WTC11 (cell line): ENCODE measurements at regions not wholly inside any gene's neighbourhood (a gene's known extent, or its start where the extent isn't known, plus 50 kb on each side); places are given as distances from the start of the nearest gene placed in this dataset.

Experiments used
- ATAC-seq: fragments of 200-7000 bp; cut with Tn5 transposase; 2 replicates; pipeline ENCODE4 v1.10.0; 2021; ENCODE audit warnings: mild to moderate bottlenecking, moderate library complexity
- CTCF ChIA-PET: fragments of 300-600 bp; sonication (Branson Sonifier 250); formaldehyde crosslinking; loops from one replicate; lab custom pipeline; 2021; ENCODE audit warnings: antibody characterized with exemption; lab: Charles Lee
- POLR2A ChIA-PET: fragments of 350-600 bp; sonication (Branson Sonifier 250); formaldehyde crosslinking; loops from one replicate; lab custom pipeline; 2021; ENCODE audit warnings: antibody characterized with exemption; lab: Charles Lee
- DNase-seq: peaks from one replicate; pipeline ENCODE4 v3.0.0; 2021; ENCODE audit warnings: low spot score
- H3K27ac Mint-ChIP-seq: 2 replicates; pipeline ENCODE4 v1.8.0; 2021; ENCODE audit warnings: mixed read lengths
- H3K27me3 Mint-ChIP-seq: 2 replicates; pipeline ENCODE4 v1.8.0; 2021; ENCODE audit warnings: low read depth, mild to moderate bottlenecking, moderate library complexity, mixed read lengths
- H3K36me3 Mint-ChIP-seq: 2 replicates; pipeline ENCODE4 v1.8.0; 2021; ENCODE audit warnings: mixed read lengths
- H3K4me1 Mint-ChIP-seq: 2 replicates; pipeline ENCODE4 v1.8.0; 2022; ENCODE audit warnings: mixed read lengths
- H3K4me3 Mint-ChIP-seq: 2 replicates; pipeline ENCODE4 v1.8.0; 2021; ENCODE audit warnings: mild to moderate bottlenecking, moderate library complexity, mixed read lengths
- H3K9me3 Mint-ChIP-seq: 2 replicates; pipeline ENCODE4 v1.8.0; 2021; ENCODE audit warnings: mixed read lengths
- AR ChIP-seq: fragments of 250-450 bp; sonication (Bioruptor Pico); IDR thresholded peaks from 2 replicates; pipeline ENCODE4 v1.9.0; 2021; ENCODE audit warnings: mild to moderate bottlenecking
- CREB1 ChIP-seq: sonication (generic); formaldehyde crosslinking; IDR thresholded peaks from 2 replicates; pipeline ENCODE4 v1.8.0; 2023; ENCODE audit warnings: mild to moderate bottlenecking, missing genetic modification reagents
- E2F5 ChIP-seq: sonication (generic); formaldehyde crosslinking; IDR thresholded peaks from 2 replicates; pipeline ENCODE4 v1.8.1; 2022; ENCODE audit warnings: mild to moderate bottlenecking, moderate library complexity, missing genetic modification reagents
- ELF4 ChIP-seq: sonication (generic); formaldehyde crosslinking; IDR thresholded peaks from 2 replicates; pipeline ENCODE4 v1.8.1; 2022; ENCODE audit warnings: low read depth, mild to moderate bottlenecking, moderate library complexity, missing genetic modification reagents
- ERG ChIP-seq: fragments of 250-450 bp; sonication (Bioruptor Pico); IDR thresholded peaks from 2 replicates; pipeline ENCODE4 v1.8.0; 2021; ENCODE audit warnings: mild to moderate bottlenecking
- GRHL2 ChIP-seq: fragments of 250-450 bp; sonication (Bioruptor Pico); IDR thresholded peaks from 2 replicates; pipeline ENCODE4 v1.8.0; 2022; ENCODE audit warnings: mild to moderate bottlenecking, moderate library complexity; ENCODE audit not compliant: insufficient replicate concordance, severe bottlenecking
- HMGA2 ChIP-seq: fragments of 250-450 bp; sonication (Bioruptor Pico); IDR thresholded peaks from 2 replicates; pipeline ENCODE4 v1.4.0; 2021; ENCODE audit warnings: mild to moderate bottlenecking, moderate library complexity
- HMGXB4 ChIP-seq: sonication (generic); formaldehyde crosslinking; IDR thresholded peaks from 2 replicates; pipeline ENCODE4 v1.8.1; 2023; ENCODE audit warnings: mild to moderate bottlenecking, moderate library complexity, missing genetic modification reagents
- IRF1 ChIP-seq: sonication (generic); formaldehyde crosslinking; IDR thresholded peaks from 2 replicates; pipeline ENCODE4 v1.8.0; 2023; ENCODE audit warnings: missing genetic modification reagents
- IRF2 ChIP-seq: sonication (generic); formaldehyde crosslinking; IDR thresholded peaks from 2 replicates; pipeline ENCODE4 v1.8.0; 2022; ENCODE audit warnings: low read depth, missing genetic modification reagents, borderline replicate concordance
- JUN ChIP-seq: sonication (generic); formaldehyde crosslinking; IDR thresholded peaks from 2 replicates; pipeline ENCODE4 v1.8.0; 2023; ENCODE audit warnings: mild to moderate bottlenecking, missing genetic modification reagents
- KAT7 ChIP-seq: sonication (generic); formaldehyde crosslinking; IDR thresholded peaks from 2 replicates; pipeline ENCODE4 v1.8.1; 2023; ENCODE audit warnings: missing genetic modification reagents, mild to moderate bottlenecking, borderline replicate concordance
- MAX ChIP-seq: sonication (generic); formaldehyde crosslinking; IDR thresholded peaks from 2 replicates; pipeline ENCODE4 v1.8.0; 2022; ENCODE audit warnings: mild to moderate bottlenecking, missing genetic modification reagents
- NR2C2 ChIP-seq: sonication (generic); formaldehyde crosslinking; IDR thresholded peaks from 2 replicates; pipeline ENCODE4 v1.8.0; 2022; ENCODE audit warnings: mild to moderate bottlenecking, missing genetic modification reagents
- OVOL2 ChIP-seq: fragments of 250-450 bp; sonication (Bioruptor Pico); IDR thresholded peaks from 2 replicates; pipeline ENCODE4 v1.9.0; 2021; ENCODE audit warnings: mild to moderate bottlenecking, borderline replicate concordance
- SMAD3 ChIP-seq: sonication (generic); formaldehyde crosslinking; IDR thresholded peaks from 2 replicates; pipeline ENCODE4 v1.8.0; 2022; ENCODE audit warnings: missing genetic modification reagents, mild to moderate bottlenecking, borderline replicate concordance
- SMAD4 ChIP-seq: sonication (generic); formaldehyde crosslinking; IDR thresholded peaks from 2 replicates; pipeline ENCODE4 v1.8.0; 2022; ENCODE audit warnings: mild to moderate bottlenecking, missing genetic modification reagents
- USF1 ChIP-seq: sonication (generic); formaldehyde crosslinking; IDR thresholded peaks from 2 replicates; pipeline ENCODE4 v1.8.0; 2022; ENCODE audit warnings: mild to moderate bottlenecking, missing genetic modification reagents
- ZNF263 ChIP-seq: sonication (generic); formaldehyde crosslinking; IDR thresholded peaks from 2 replicates; pipeline ENCODE4 v1.8.1; 2022; ENCODE audit warnings: low read depth, mild to moderate bottlenecking, moderate library complexity, missing genetic modification reagents
- ZNF396 ChIP-seq: fragments of 250-450 bp; sonication (Bioruptor Pico); IDR thresholded peaks from 2 replicates; pipeline ENCODE4 v1.8.0; 2021; ENCODE audit warnings: mild to moderate bottlenecking, moderate library complexity, borderline replicate concordance
- ZNF425 ChIP-seq: fragments of 250-450 bp; sonication (Bioruptor Pico); conservative IDR thresholded peaks from 2 replicates; pipeline ENCODE4 v1.9.0; 2021; ENCODE audit warnings: mild to moderate bottlenecking

GRCh38 chr2:208545403-208546042 is 138.9 kb downstream of the PTH2R start:
- H3K9me3 Mint-ChIP-seq = peaks cover 6% of the 10 kb centered on the region
- DNase-seq (no peak), ATAC-seq (peak; percentile 88)
- CTCF ChIA-PET = no interaction called here
- H3K4me3 Mint-ChIP-seq = no peak overlapping the region
- no peak for TF ChIP-seq ELF4 (CRISPR knock-in tag)
- TF ChIP-seq SMAD4 (CRISPR knock-in tag) = no peak
- TF ChIP-seq AR (CRISPR knock-in tag) = no peak
- TF ChIP-seq E2F5 = no peak
- no peak for TF ChIP-seq IRF2 (CRISPR knock-in tag)
- TF ChIP-seq SMAD3 (CRISPR knock-in tag) = no peak
- TF ChIP-seq, all 79 proteins: peak for 0
- Mint-ChIP-seq H3K27me3 (no peaks in the 10 kb centered on the region), H3K36me3 (no peaks in the 10 kb centered on the region), H3K27ac (no peak overlapping the region), H3K4me1 (peaks cover 4% of the 10 kb centered on the region)
- POLR2A ChIA-PET = no interaction called here

GRCh38 chr2:208546107-208546506 is 139.5 kb downstream of the PTH2R start:
- no peak for TF ChIP-seq CREB1 (CRISPR knock-in tag)
- no peak for TF ChIP-seq ERG (CRISPR knock-in tag)
- TF ChIP-seq OVOL2 (CRISPR knock-in tag) = no peak
- TF ChIP-seq ZNF425 (CRISPR knock-in tag) = no peak
- no peak for TF ChIP-seq JUN
- TF ChIP-seq KAT7 = no peak
- TF ChIP-seq ZNF263 (CRISPR knock-in tag) = no peak
- peaks cover 10% of the 10 kb centered on the region for H3K9me3 Mint-ChIP-seq
- H3K27ac Mint-ChIP-seq = no peak overlapping the region
- DNase-seq = no peak
- no peaks in the 10 kb centered on the region for H3K36me3 Mint-ChIP-seq
- no peaks in the 10 kb centered on the region for H3K27me3 Mint-ChIP-seq
- ChIA-PET POLR2A (no interaction called here), CTCF (no interaction called here)
- no peak for ATAC-seq
- H3K4me1 Mint-ChIP-seq = peaks cover 4% of the 10 kb centered on the region
- H3K4me3 Mint-ChIP-seq = no peak overlapping the region

GRCh38 chr2:208546860-208547650 is 140.5 kb downstream of the PTH2R start:
- H3K27ac Mint-ChIP-seq = no peak overlapping the region
- no peak for DNase-seq
- ChIA-PET CTCF (no interaction called here), POLR2A (no interaction called here)
- no peaks in the 10 kb centered on the region for H3K36me3 Mint-ChIP-seq
- no peak for ATAC-seq
- peaks cover 16% of the 10 kb centered on the region for H3K9me3 Mint-ChIP-seq
- peaks cover 4% of the 10 kb centered on the region for H3K4me1 Mint-ChIP-seq
- H3K4me3 Mint-ChIP-seq = no peak overlapping the region
- no peaks in the 10 kb centered on the region for H3K27me3 Mint-ChIP-seq
- TF ChIP-seq IRF1 (CRISPR knock-in tag) (no peak), GRHL2 (CRISPR knock-in tag) (no peak), HMGA2 (CRISPR knock-in tag) (no peak), HMGXB4 (CRISPR knock-in tag) (no peak), ZNF396 (no peak), USF1 (CRISPR knock-in tag) (no peak), MAX (no peak), NR2C2 (CRISPR knock-in tag) (no peak)
